H1 (cell line): ENCODE measurements at regions not wholly inside any gene's neighbourhood (a gene's known extent, or its start where the extent isn't known, plus 50 kb on each side); places are given as distances from the start of the nearest gene placed in this dataset.

Experiments
- ASH2L ChIP-seq: fragments of 200-600, 300-600 bp; sonication (generic); IDR thresholded peaks from one replicate; pipeline ENCODE4 v1.7.1; 2017; ENCODE audit warnings: low read length
- CBX8 ChIP-seq: fragments of 300-800, 300-1000 bp; sonication (generic); IDR thresholded peaks from 2 replicates; pipeline ENCODE4 v1.7.1; 2016; ENCODE audit warnings: low read depth, low read length, borderline replicate concordance
- POLR2A ChIP-seq, 2 experiments: IDR thresholded peaks; 1 replicate in 1 of 2; 2 replicates in 1 of 2; pipeline ENCODE4 v1.6.1; 2011; ENCODE audit warnings: low read depth in 2 of 2, low read length in 2 of 2, mild to moderate bottlenecking in 2 of 2; ENCODE audit errors: control extremely low read depth in 1 of 2
- RFX5 ChIP-seq: IDR thresholded peaks from 2 replicates; pipeline ENCODE4 v1.6.1; 2011; ENCODE audit warnings: low read depth, low read length, improper control_type of control experiment, borderline replicate concordance
- TF ChIP-seq, protein P1 (sequence below), 3 experiments: IDR thresholded peaks; 1 replicate in 2 of 3; 2 replicates in 1 of 3; pipeline versions ENCODE4 v1.5.1 to v1.6.1; 2011; ENCODE audit warnings: low read length in 3 of 3, mild to moderate bottlenecking in 3 of 3, inconsistent platforms in 2 of 3, low read depth in 1 of 3, moderate library complexity in 1 of 3; ENCODE audit not compliant: insufficient read depth in 1 of 3; ENCODE audit errors: control extremely low read depth in 1 of 3
- TF ChIP-seq, protein P2 (sequence below): IDR thresholded peaks from 2 replicates; pipeline ENCODE4 v1.6.1; 2012; ENCODE audit warnings: inconsistent platforms

DNA sequence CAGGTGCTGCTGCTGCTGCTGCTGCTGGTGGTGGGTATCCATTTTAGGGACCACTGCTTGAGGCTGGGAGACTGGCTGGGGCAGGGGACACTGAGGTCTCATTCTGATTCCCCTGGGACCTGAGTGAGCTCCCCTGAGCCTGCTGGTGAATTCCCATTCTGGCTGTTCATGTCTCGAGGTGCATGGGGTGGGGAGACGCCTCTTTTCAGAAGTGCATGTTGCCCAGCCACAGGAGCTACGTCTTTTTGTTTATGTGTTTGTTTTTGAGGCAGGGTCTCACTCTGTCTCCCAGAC is 133.4 kb downstream of the RHOU start:
- TF ChIP-seq POLR2A (IDR thresholded peaks at IDR 0.05; ENCODE audit: control extremely low read depth in 1 of 2, low read depth in 2 of 2, low read length in 2 of 2) = no peak
- TF ChIP-seq, protein P1, sequence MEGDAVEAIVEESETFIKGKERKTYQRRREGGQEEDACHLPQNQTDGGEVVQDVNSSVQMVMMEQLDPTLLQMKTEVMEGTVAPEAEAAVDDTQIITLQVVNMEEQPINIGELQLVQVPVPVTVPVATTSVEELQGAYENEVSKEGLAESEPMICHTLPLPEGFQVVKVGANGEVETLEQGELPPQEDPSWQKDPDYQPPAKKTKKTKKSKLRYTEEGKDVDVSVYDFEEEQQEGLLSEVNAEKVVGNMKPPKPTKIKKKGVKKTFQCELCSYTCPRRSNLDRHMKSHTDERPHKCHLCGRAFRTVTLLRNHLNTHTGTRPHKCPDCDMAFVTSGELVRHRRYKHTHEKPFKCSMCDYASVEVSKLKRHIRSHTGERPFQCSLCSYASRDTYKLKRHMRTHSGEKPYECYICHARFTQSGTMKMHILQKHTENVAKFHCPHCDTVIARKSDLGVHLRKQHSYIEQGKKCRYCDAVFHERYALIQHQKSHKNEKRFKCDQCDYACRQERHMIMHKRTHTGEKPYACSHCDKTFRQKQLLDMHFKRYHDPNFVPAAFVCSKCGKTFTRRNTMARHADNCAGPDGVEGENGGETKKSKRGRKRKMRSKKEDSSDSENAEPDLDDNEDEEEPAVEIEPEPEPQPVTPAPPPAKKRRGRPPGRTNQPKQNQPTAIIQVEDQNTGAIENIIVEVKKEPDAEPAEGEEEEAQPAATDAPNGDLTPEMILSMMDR (IDR thresholded peaks at IDR 0.05; ENCODE audit: control extremely low read depth in 1 of 3, insufficient read depth in 1 of 3, low read depth in 1 of 3, low read length in 3 of 3) = no peak
- TF ChIP-seq, protein P2, sequence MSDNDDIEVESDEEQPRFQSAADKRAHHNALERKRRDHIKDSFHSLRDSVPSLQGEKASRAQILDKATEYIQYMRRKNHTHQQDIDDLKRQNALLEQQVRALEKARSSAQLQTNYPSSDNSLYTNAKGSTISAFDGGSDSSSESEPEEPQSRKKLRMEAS = no peak
- TF ChIP-seq ASH2L = no peak
- TF ChIP-seq CBX8 = no peak
- no peak for TF ChIP-seq RFX5
